ENCODE measurements at regions not wholly inside any gene's neighbourhood (a gene's known extent, or its start where the extent isn't known, plus 50 kb on each side); places are given as distances from the start of the nearest gene placed in this dataset.

DNA sequence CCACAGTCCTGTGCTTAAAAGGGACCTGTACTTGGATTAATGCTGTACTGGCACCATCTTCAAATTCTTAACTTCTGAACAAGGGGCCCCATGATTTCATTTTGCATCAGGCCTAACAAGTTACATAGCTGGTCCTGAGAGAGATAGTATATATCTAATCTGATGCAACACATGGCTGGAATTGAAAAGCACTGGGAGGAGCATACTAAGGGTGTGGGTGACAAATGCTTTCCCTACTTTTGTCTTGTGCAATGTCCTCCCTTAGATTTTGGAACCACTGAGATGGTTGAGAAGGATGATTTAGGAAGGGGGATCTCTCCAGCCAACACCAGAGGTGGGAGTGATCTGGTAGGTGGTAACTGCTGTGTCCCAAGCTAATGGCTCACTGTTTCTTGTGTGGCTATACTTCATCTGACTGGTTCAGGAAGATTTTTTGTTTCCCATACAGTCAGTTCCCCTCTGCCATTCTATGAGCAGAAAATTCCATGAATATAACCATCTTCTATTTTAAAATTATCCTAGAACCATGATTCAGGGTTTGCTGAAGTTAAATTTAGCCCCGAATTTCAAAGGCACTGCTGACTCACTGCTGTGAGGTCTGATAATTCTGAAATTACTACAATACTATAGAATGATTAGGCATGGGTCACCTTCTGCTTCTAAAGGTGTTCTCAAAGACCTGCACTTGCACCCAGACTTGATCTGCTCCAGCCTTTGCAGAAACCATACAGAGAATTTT is 108.3 kb upstream of the NCKAP5 start:
- H3K4me2 ChIP-seq (ENCODE audit: low read length) = no peak overlapping the region
- no peaks in the 10 kb centered on the region for H3K79me2 ChIP-seq (ENCODE audit: low read length)
- H3K27me3 ChIP-seq (ENCODE audit: low read depth, low read length) = no peaks in the 10 kb centered on the region
- H4K20me1 ChIP-seq (ENCODE audit: insufficient read depth, low read length) = no peaks in the 10 kb centered on the region
- H3K4me3 ChIP-seq (ENCODE audit: low read length) = no peak overlapping the region
- H3K9ac ChIP-seq (ENCODE audit: low read length) = no peak overlapping the region
- no peak for TF ChIP-seq CTCF (IDR thresholded peaks at IDR 0.05; ENCODE audit: low read depth, low read length)
- no peak for TF ChIP-seq EZH2phosphoT487 (IDR thresholded peaks at IDR 0.05; ENCODE audit: low read depth)
- no peak overlapping the region for H3K27ac ChIP-seq (ENCODE audit: low read length)
- no peaks in the 10 kb centered on the region for H3K4me1 ChIP-seq (ENCODE audit: low read length)
- H3K36me3 ChIP-seq (replicated peaks; ENCODE audit: low read depth, low read length) = no peaks in the 10 kb centered on the region
- H2AFZ ChIP-seq (ENCODE audit: low read depth, low read length) = no peak overlapping the region
- no peaks in the 10 kb centered on the region for H3K9me3 ChIP-seq (ENCODE audit: insufficient read depth, low read length)

- no peak overlapping the region for H3K9ac ChIP-seq (ENCODE audit: low read length)
- no peaks in the 10 kb centered on the region for H4K20me1 ChIP-seq (ENCODE audit: insufficient read depth, low read length)
- no peaks in the 10 kb centered on the region for H3K27me3 ChIP-seq (ENCODE audit: low read depth, low read length)
- no peaks in the 10 kb centered on the region for H3K36me3 ChIP-seq (replicated peaks; ENCODE audit: low read depth, low read length)
- no peak overlapping the region for H3K27ac ChIP-seq (ENCODE audit: low read length)
- no peak overlapping the region for H3K4me3 ChIP-seq (ENCODE audit: low read length)
- no peak overlapping the region for H2AFZ ChIP-seq (ENCODE audit: low read depth, low read length)
- H3K4me2 ChIP-seq (ENCODE audit: low read length) = no peak overlapping the region
- TF ChIP-seq CTCF (IDR thresholded peaks at IDR 0.05; ENCODE audit: low read depth, low read length) (no peak), EZH2phosphoT487 (IDR thresholded peaks at IDR 0.05; ENCODE audit: low read depth) (no peak)
- no peaks in the 10 kb centered on the region for H3K79me2 ChIP-seq (ENCODE audit: low read length)
- H3K9me3 ChIP-seq (ENCODE audit: insufficient read depth, low read length) = no peaks in the 10 kb centered on the region
- H3K4me1 ChIP-seq (ENCODE audit: low read length) = no peaks in the 10 kb centered on the region
These were observed 112.2 kb upstream of the NCKAP5 start for GRCh38 chr2:133680343-133681049.

DNA sequence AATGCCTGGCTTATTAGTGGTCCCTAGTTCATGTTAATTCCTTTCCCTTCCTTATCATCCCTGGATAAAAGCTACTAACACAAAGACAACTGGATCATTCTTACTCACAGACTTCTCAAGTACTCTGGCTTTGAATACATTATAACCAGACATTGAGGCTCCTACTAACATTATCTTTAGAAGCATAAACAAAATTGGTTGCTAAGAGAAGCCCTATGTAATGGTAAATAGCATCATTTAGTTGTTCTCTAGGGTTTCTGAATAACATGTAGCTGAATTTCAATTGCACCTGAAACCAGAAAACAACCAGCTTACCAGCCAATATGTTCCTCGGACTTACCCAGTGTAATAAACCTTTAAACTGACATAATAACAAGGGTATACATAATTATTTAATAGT is 114.1 kb upstream of the NCKAP5 start:
- H3K27me3 ChIP-seq (ENCODE audit: low read depth, low read length) = peaks cover 10% of the 10 kb centered on the region; the same call in 1 of the 2 replicates
- no peaks in the 10 kb centered on the region for H3K79me2 ChIP-seq (ENCODE audit: low read length)
- no peak overlapping the region for H3K4me2 ChIP-seq (ENCODE audit: low read length)
- TF ChIP-seq EZH2phosphoT487 (IDR thresholded peaks at IDR 0.05; ENCODE audit: low read depth) (no peak), CTCF (IDR thresholded peaks at IDR 0.05; ENCODE audit: low read depth, low read length) (no peak)
- H3K36me3 ChIP-seq (replicated peaks; ENCODE audit: low read depth, low read length) = no peaks in the 10 kb centered on the region
- no peaks in the 10 kb centered on the region for H4K20me1 ChIP-seq (ENCODE audit: insufficient read depth, low read length)
- H3K9ac ChIP-seq (ENCODE audit: low read length) = no peak overlapping the region
- no peaks in the 10 kb centered on the region for H3K9me3 ChIP-seq (ENCODE audit: insufficient read depth, low read length)
- no peak overlapping the region for H3K27ac ChIP-seq (ENCODE audit: low read length)
- H3K4me1 ChIP-seq (ENCODE audit: low read length) = no peaks in the 10 kb centered on the region
- no peak overlapping the region for H3K4me3 ChIP-seq (ENCODE audit: low read length)
- no peak overlapping the region for H2AFZ ChIP-seq (ENCODE audit: low read depth, low read length)

DNA sequence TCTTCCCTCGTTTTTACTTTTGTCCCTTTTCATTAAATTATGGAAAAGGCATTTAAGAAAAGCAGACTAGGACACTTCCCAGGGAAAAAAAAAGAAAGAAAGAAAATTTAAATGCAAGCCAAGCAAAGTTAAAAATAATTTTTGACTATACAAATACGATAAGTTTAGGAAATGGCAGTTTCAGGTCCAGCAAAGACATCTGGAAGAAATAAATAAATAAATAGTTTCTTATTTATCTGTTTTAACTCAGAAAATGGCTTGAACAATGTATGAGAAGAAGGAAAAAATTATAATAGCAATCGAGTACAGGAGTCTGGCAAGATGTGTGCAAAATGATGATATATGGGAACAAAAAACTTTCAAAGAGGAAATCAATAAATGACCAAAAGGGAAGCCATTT is 114.6 kb upstream of the NCKAP5 start:
- Histone ChIP-seq H3K4me1 (ENCODE audit: low read length) (no peaks in the 10 kb centered on the region), H4K20me1 (ENCODE audit: insufficient read depth, low read length) (no peaks in the 10 kb centered on the region), H3K27ac (ENCODE audit: low read length) (no peak overlapping the region), H3K9ac (ENCODE audit: low read length) (no peak overlapping the region), H3K79me2 (ENCODE audit: low read length) (no peaks in the 10 kb centered on the region), H3K27me3 (ENCODE audit: low read depth, low read length) (peaks cover 15% of the 10 kb centered on the region; the same call in 1 of the 2 replicates), H3K4me3 (ENCODE audit: low read length) (no peak overlapping the region), H2AFZ (ENCODE audit: low read depth, low read length) (no peak overlapping the region), H3K36me3 (replicated peaks; ENCODE audit: low read depth, low read length) (no peaks in the 10 kb centered on the region), H3K4me2 (ENCODE audit: low read length) (no peak overlapping the region), H3K9me3 (ENCODE audit: insufficient read depth, low read length) (no peaks in the 10 kb centered on the region)
- TF ChIP-seq EZH2phosphoT487 (IDR thresholded peaks at IDR 0.05; ENCODE audit: low read depth) = no peak
- TF ChIP-seq CTCF (IDR thresholded peaks at IDR 0.05; ENCODE audit: low read depth, low read length) = no peak

Measured in OCI-LY3 (cell line).